D721Med (cell line): ENCODE measurements at regions not wholly inside any gene's neighbourhood (a gene's known extent, or its start where the extent isn't known, plus 50 kb on each side); places are given as distances from the start of the nearest gene placed in this dataset.
"Not testable (repeated sequence)": the region's sequence is repeated elsewhere in the genome, so short reads cannot be mapped to it uniquely, and the experiment has no call there.

Experiments
- DNase-seq: peaks from one replicate; pipeline ENCODE4 v3.0.0; 2011; ENCODE audit warnings: low spot score; ENCODE audit not compliant: insufficient read length
- FAIRE-seq: peaks from 2 replicates; lab custom pipeline; 2011; peaks lifted over from hg19 to GRCh38; lab: Jason Lieb, UNC
- TF ChIP-seq, protein P1 (sequence below): IDR thresholded peaks from 2 replicates; pipeline ENCODE4 v1.5.1; 2012; ENCODE audit warnings: mild to moderate bottlenecking, control low read depth; ENCODE audit not compliant: insufficient read depth; ENCODE audit errors: missing control alignments

DNA sequence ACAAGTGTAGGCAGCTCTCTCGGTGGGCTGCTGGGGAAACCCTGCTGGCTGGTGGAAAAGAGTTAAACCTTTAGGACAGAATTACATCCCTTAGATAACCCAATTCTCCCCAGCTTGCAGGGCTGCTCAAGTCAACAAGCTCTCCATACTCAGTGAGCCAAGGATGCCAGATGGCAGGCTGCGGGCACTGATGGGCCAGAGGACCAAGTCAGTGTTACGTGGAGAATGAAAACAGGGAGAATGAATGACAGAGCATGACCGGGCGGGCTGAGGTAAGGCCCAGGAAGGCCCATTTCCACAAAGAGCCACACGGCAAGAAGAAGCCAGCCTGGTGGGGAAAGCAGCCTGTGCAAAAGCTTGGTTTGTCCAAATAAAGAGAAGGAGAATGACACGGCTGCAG lies 58.7 kb upstream of the CD93 start:
- DNase-seq (no peak), FAIRE-seq (no peak)
- TF ChIP-seq, protein P1, sequence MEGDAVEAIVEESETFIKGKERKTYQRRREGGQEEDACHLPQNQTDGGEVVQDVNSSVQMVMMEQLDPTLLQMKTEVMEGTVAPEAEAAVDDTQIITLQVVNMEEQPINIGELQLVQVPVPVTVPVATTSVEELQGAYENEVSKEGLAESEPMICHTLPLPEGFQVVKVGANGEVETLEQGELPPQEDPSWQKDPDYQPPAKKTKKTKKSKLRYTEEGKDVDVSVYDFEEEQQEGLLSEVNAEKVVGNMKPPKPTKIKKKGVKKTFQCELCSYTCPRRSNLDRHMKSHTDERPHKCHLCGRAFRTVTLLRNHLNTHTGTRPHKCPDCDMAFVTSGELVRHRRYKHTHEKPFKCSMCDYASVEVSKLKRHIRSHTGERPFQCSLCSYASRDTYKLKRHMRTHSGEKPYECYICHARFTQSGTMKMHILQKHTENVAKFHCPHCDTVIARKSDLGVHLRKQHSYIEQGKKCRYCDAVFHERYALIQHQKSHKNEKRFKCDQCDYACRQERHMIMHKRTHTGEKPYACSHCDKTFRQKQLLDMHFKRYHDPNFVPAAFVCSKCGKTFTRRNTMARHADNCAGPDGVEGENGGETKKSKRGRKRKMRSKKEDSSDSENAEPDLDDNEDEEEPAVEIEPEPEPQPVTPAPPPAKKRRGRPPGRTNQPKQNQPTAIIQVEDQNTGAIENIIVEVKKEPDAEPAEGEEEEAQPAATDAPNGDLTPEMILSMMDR: no peak

DNA sequence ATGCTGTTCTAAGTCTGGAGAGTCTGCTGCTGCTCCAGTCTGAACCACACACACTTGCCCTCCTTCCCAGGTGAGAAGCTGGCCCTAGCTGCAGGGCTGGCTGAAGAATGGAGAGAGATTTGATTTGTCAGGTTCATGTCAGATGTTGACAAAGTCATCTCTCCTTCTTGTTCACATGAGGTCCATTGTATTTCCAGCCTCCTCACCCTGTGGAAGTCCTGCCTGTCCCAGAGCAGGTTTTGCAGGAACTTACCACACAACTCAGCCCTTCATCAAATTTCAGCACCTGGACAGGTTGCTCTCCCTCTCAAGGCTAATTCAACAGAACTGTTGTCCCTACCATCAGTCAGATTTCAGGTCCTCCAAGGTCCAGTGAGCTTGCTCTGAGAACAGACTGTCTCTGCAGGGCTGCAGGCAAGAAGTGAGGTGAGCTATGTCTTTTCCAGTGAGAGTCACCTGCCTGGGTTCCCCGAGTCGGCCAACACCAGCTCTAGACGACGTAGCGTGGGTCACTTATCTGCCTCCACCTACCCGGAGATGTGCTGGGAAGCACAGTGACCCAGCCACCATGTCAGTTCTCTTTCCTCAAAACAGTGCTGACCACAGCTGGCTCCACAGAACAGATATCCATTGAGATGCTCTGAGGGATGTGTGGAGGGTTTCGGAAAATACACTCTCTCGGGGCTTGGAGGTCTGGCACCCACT lies 58.0 kb upstream of the CD93 start:
- TF ChIP-seq, protein P1: no peak
- FAIRE-seq (no peak), DNase-seq (no peak)

- FAIRE-seq (no peak), DNase-seq (no peak)
- TF ChIP-seq, protein P1: no peak
Measured at GRCh38 chr20:23143098-23143497, 57.0 kb upstream of the CD93 start.

DNA sequence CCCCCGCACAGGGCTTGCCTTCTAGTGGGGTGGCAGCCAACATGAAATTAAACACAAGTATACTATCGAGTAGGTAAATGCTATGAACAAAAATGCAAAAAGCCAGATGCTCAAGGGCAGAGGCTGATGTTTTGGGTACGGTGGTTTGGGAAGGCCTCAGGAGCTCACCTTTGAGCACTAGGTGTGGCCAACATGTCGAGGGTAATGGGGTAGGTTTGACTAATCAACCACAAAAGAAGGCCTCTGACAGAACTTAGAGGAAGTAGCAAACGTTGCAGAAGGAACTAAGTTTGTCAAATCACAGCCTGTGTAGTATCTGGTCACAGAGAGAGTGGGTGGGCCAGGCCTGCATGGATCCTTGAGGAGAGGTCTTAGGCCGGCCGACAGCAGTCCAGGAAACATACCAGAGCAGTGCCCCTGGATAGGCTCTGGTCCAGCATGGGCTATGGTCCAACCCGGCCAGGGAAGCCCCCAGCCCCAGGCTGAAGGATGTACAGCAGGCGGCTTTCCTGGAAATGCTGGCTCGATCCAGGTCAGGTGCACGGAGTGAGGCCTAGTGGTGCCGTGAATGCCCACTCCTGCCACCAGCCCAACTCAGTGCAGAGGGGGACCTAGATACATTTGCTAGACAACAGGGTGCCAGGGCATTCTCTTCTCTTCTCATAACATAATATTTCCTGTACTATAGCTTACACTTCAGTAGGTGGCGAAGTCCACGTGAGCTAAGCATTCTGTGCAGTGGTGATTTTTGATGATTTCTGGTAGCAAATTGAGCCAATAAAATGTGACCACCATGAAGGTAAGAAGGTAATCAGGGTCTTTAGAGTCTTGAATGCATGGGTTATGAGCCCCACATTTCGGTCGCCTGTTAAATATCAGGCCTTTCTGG lies 56.3 kb upstream of the CD93 start:
- FAIRE-seq: no peak
- TF ChIP-seq, protein P1: no peak
- no peak for DNase-seq

GRCh38 chr20:23141450-23142161 lies 55.5 kb upstream of the CD93 start:
- TF ChIP-seq, protein P1: no peak
- no peak for DNase-seq
- no peak for FAIRE-seq

- DNase-seq: no peak
- FAIRE-seq: no peak
- TF ChIP-seq, protein P1: no peak
Measured at GRCh38 chr20:23140991-23141390, 54.9 kb upstream of the CD93 start.

DNA sequence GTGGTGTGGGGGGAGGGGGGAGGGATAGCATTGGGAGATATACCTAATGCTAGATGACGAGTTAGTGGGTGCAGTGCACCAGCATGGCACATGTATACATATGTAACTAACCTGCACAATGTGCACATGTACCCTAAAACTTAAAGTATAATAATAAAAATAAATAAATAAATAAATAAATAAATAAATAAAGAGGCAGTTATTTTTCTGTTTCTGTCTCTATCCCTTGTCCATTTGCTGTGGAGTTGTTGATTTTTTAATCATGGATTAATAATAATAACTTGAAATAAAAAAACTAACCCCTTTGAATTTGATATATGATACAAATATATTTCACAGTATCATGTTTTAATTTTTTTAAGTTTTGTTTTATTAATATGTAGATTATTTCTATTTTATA lies 53.9 kb upstream of the CD93 start:
- DNase-seq, FAIRE-seq: not testable (repeated sequence)
